IMR-90 (cell line): ENCODE measurements at regions not wholly inside any gene's neighbourhood (a gene's known extent, or its start where the extent isn't known, plus 50 kb on each side); places are given as distances from the start of the nearest gene placed in this dataset.

ENCODE experiments used
- ATAC-seq: fragments of 200-7000 bp; cut with Tn5 transposase; 2 replicates; pipeline ENCODE4 v1.9.1; 2020; ENCODE audit warnings: low read depth, mild to moderate bottlenecking, moderate library complexity
- BruUV-seq: library from RNA; stranded (reverse); fragments of 400-500 nt; replicated peaks from 2 replicates; lab custom pipeline; 2021; lab: Mats Ljungman, UMichigan
- CTCF ChIA-PET: fragments of 300-600 bp; formaldehyde crosslinking; extraction: SDS; loops from one replicate; lab custom pipeline; 2021; ENCODE audit warnings: antibody characterized with exemption; lab: Yijun Ruan, JAX
- POLR2A ChIA-PET: fragments of 300-600 bp; sonication (Branson Sonifier 250); formaldehyde crosslinking; loops from one replicate; lab custom pipeline; 2022; ENCODE audit warnings: antibody characterized with exemption; ENCODE audit not compliant: unreplicated experiment; lab: Charles Lee
- DNase-seq: peaks from one replicate; pipeline ENCODE4 v3.0.0; 2013
- H2AFZ ChIP-seq: replicated peaks from 2 replicates; pipeline ENCODE3; 2013; ENCODE audit warnings: low read length, mild to moderate bottlenecking; ENCODE audit not compliant: poor library complexity
- H2AK5ac ChIP-seq: 2 replicates; pipeline ENCODE4 v1.6.1; 2013; ENCODE audit warnings: low read depth, low read length, inconsistent platforms
- H2AK9ac ChIP-seq: replicated peaks from 2 replicates; pipeline ENCODE3; 2013; ENCODE audit warnings: mild to moderate bottlenecking, low read depth, low read length, moderate library complexity; ENCODE audit not compliant: poor library complexity
- H2BK120ac ChIP-seq: 2 replicates; pipeline ENCODE4 v1.6.1; 2013; ENCODE audit warnings: low read depth, low read length, inconsistent platforms
- H2BK15ac ChIP-seq: 3 replicates; pipeline ENCODE4 v1.6.1; 2013; ENCODE audit warnings: low read depth, low read length, inconsistent platforms
- H2BK20ac ChIP-seq: 2 replicates; pipeline ENCODE4 v1.6.1; 2013; ENCODE audit warnings: low read depth, mild to moderate bottlenecking, inconsistent platforms, low read length, moderate library complexity
- H2BK5ac ChIP-seq: 2 replicates; pipeline ENCODE4 v1.6.1; 2013; ENCODE audit warnings: mild to moderate bottlenecking, low read depth, low read length, inconsistent platforms; ENCODE audit not compliant: poor library complexity, severe bottlenecking
- H3K14ac ChIP-seq: replicated peaks from 2 replicates; pipeline ENCODE4 v1.6.1; 2013; ENCODE audit warnings: low read depth, low read length, inconsistent platforms
- H3K18ac ChIP-seq: 2 replicates; pipeline ENCODE4 v1.6.1; 2013; ENCODE audit warnings: low read depth, low read length, control low read depth
- H3K23ac ChIP-seq: 2 replicates; pipeline ENCODE4 v1.6.1; 2013; ENCODE audit warnings: low read depth, low read length, inconsistent platforms
- H3K27ac ChIP-seq: 2 replicates; pipeline ENCODE4 v1.5.1; 2013; ENCODE audit warnings: mild to moderate bottlenecking, control low read depth, low read length; ENCODE audit not compliant: insufficient read depth
- H3K27me3 ChIP-seq: 2 replicates; pipeline ENCODE4 v1.6.1; 2013; ENCODE audit warnings: low read length; ENCODE audit not compliant: control insufficient read depth, insufficient read depth
- H3K36me3 ChIP-seq: 2 replicates; pipeline ENCODE4 v1.6.1; 2013; ENCODE audit warnings: low read length, mixed read lengths; ENCODE audit not compliant: control insufficient read depth, insufficient read depth
- H3K4ac ChIP-seq: 2 replicates; pipeline ENCODE4 v1.6.1; 2013; ENCODE audit warnings: low read depth, low read length, inconsistent platforms
- H3K4me1 ChIP-seq: 2 replicates; pipeline ENCODE4 v1.6.1; 2013; ENCODE audit warnings: low read length, mixed read lengths; ENCODE audit not compliant: control insufficient read depth, insufficient read depth
- H3K4me2 ChIP-seq: 2 replicates; pipeline ENCODE4 v1.6.1; 2013; ENCODE audit warnings: low read depth, mild to moderate bottlenecking, control low read depth, low read length, moderate library complexity
- H3K4me3 ChIP-seq: 2 replicates; pipeline ENCODE4 v1.5.1; 2013; ENCODE audit warnings: low read depth, mild to moderate bottlenecking, control low read depth, low read length, moderate library complexity; ENCODE audit not compliant: insufficient read depth
- H3K56ac ChIP-seq: 2 replicates; pipeline ENCODE4 v1.6.1; 2013; ENCODE audit warnings: low read length, inconsistent platforms; ENCODE audit not compliant: insufficient read depth; ENCODE audit errors: extremely low read depth
- H3K79me1 ChIP-seq, 2 experiments: 2 replicates each; pipeline ENCODE4 v1.6.1; 2013; ENCODE audit warnings: low read length in 2 of 2, inconsistent platforms in 1 of 2, low read depth in 1 of 2
- H3K9ac ChIP-seq: 2 replicates; pipeline ENCODE4 v1.6.1; 2013; ENCODE audit warnings: low read depth, low read length, control low read depth
- H3K9me1 ChIP-seq: 2 replicates; pipeline ENCODE4 v1.6.1; 2013; ENCODE audit warnings: low read length, inconsistent platforms; ENCODE audit not compliant: insufficient read depth
- H3K9me3 ChIP-seq: 2 replicates; pipeline ENCODE4 v1.6.1; 2013; ENCODE audit warnings: low read length; ENCODE audit not compliant: control insufficient read depth, insufficient read depth
- H4K20me1 ChIP-seq: 2 replicates; pipeline ENCODE4 v1.6.1; 2013; ENCODE audit warnings: low read length, inconsistent platforms; ENCODE audit not compliant: insufficient read depth
- H4K5ac ChIP-seq: 2 replicates; pipeline ENCODE4 v1.6.1; 2013; ENCODE audit warnings: mild to moderate bottlenecking, low read depth, low read length, control low read depth
- H4K8ac ChIP-seq, 2 experiments: 2 replicates each; pipeline ENCODE4 v1.6.1; 2013; ENCODE audit warnings: low read depth in 2 of 2, low read length in 2 of 2, control low read depth in 1 of 2, inconsistent platforms in 1 of 2
- H4K91ac ChIP-seq: 2 replicates; pipeline ENCODE4 v1.6.1; 2013; ENCODE audit warnings: low read depth, low read length, inconsistent platforms; ENCODE audit not compliant: insufficient read depth
- NFE2L2 ChIP-seq: fragments of 150-350 bp; IDR thresholded peaks from 2 replicates; pipeline ENCODE4 v1.6.1; 2016; ENCODE audit warnings: low read depth, mild to moderate bottlenecking, low read length
- RAD21 ChIP-seq: IDR thresholded peaks from 2 replicates; pipeline ENCODE4 v1.6.1; 2012; ENCODE audit warnings: low read length, improper control_type of control experiment
- SMC3 ChIP-seq: fragments of 150-350 bp; IDR thresholded peaks from 2 replicates; pipeline ENCODE4 v1.6.1; 2016; ENCODE audit warnings: low read depth, mild to moderate bottlenecking, antibody characterized with exemption, low read length, moderate library complexity
- WGBS, 2 experiments: methylation state at CpG; one replicate each; pipeline versions ENCODE4 v1.1.5 to v1.1.7; 2013; ENCODE audit warnings: missing lambda C conversion rate in 2 of 2; ENCODE audit not compliant: insufficient read length in 1 of 2; ENCODE audit errors: extremely low coverage in 2 of 2; 5-methylcytosine and 5-hydroxymethylcytosine counted together
- dilution Hi-C: fragments of 300-500 bp; cut with HindIII; formaldehyde crosslinking; loops from one replicate; pipeline ENCODE4 v1.14.3; 2018; ENCODE audit warnings: low sequenced_read_pairs; ENCODE audit not compliant: unreplicated experiment
- in situ Hi-C: fragments of 300-500 bp; cut with MboI; formaldehyde crosslinking; loops from 3 replicates; pipeline ENCODE4 v1.14.3; 2019; ENCODE audit warnings: low sequenced_read_pairs, inconsistent platforms, mixed read lengths
- intact Hi-C: fragments of 100-400 bp; cut with micrococcal nuclease; formaldehyde crosslinking; loops from 2 replicates; pipeline ENCODE4 v1.10.0; 2022
- TF ChIP-seq, protein P1 (sequence below): conservative IDR thresholded peaks from 2 replicates; pipeline ENCODE4 v1.5.1; 2012; ENCODE audit warnings: mild to moderate bottlenecking, low read depth, low read length, improper control_type of control experiment

DNA sequence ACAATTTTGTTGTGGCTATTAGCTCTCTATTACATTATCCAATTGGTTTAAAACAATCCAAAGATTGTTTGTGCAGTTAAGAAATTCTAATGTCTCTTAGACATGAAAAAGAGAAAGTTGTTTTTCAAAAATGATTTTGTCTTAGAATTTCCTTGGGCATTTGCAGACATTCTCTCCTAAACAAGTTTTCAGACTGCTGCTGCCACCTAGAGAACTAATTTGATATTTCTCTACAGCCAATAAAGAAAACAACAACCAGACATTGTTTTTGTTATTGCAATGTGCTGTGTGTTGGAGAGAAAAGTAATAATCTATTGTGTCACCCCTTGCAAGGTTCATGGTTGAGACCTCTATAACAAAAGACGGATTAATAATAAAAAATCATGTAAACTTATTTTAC, 119.0 kb upstream of the SYT4 start:
- POLR2A ChIA-PET: no interaction called here
- DNase-seq (no peak), ATAC-seq (no peak)
- H2AFZ ChIP-seq: no peak overlapping the region
- H3K4me2 ChIP-seq: no peak overlapping the region
- H4K5ac ChIP-seq: no peak overlapping the region
- H3K14ac ChIP-seq: no peak overlapping the region
- no peak overlapping the region for H2BK120ac ChIP-seq
- no peak overlapping the region for H4K91ac ChIP-seq
- H3K4me1 ChIP-seq: no peaks in the 10 kb centered on the region
- no peak overlapping the region for H2AK5ac ChIP-seq
- H3K79me1 ChIP-seq: no peaks in the 10 kb centered on the region
- H3K23ac ChIP-seq: no peak overlapping the region
- H3K4me3 ChIP-seq: no peak overlapping the region
- H3K56ac ChIP-seq: no peak overlapping the region
- no peaks in the 10 kb centered on the region for H4K20me1 ChIP-seq
- CTCF ChIA-PET: no interaction called here
- TF ChIP-seq SMC3 (no peak), NFE2L2 (no peak), RAD21 (0 out of 2 replicates have a peak, but pooled peaks have one; percentile 10)
- TF ChIP-seq, protein P1, sequence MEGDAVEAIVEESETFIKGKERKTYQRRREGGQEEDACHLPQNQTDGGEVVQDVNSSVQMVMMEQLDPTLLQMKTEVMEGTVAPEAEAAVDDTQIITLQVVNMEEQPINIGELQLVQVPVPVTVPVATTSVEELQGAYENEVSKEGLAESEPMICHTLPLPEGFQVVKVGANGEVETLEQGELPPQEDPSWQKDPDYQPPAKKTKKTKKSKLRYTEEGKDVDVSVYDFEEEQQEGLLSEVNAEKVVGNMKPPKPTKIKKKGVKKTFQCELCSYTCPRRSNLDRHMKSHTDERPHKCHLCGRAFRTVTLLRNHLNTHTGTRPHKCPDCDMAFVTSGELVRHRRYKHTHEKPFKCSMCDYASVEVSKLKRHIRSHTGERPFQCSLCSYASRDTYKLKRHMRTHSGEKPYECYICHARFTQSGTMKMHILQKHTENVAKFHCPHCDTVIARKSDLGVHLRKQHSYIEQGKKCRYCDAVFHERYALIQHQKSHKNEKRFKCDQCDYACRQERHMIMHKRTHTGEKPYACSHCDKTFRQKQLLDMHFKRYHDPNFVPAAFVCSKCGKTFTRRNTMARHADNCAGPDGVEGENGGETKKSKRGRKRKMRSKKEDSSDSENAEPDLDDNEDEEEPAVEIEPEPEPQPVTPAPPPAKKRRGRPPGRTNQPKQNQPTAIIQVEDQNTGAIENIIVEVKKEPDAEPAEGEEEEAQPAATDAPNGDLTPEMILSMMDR: 0 out of 2 replicates have a peak, but pooled peaks have one; percentile 23
- WGBS, 2 experiments: no CpG with 5 or more reads among the region's 1 CpG
- no peak overlapping the region for H3K18ac ChIP-seq
- no peak overlapping the region for H3K4ac ChIP-seq
- intact Hi-C loops: loop anchor here (10.0 kb wide), 1 partner anchor 1091 kb away; no protein-coding TSS in a partner anchor
- no peaks in the 10 kb centered on the region for H3K36me3 ChIP-seq
- no peaks in the 10 kb centered on the region for H3K27me3 ChIP-seq
- in situ Hi-C loops: no loop called here
- H2BK20ac ChIP-seq: no peak overlapping the region
- no peak overlapping the region for H4K8ac ChIP-seq
- H2AK9ac ChIP-seq: no peak overlapping the region
- peaks cover 4% of the 10 kb centered on the region; the same call in 1 of the 2 replicates for H3K9me3 ChIP-seq
- no peak overlapping the region for H2BK15ac ChIP-seq
- dilution Hi-C loops: no loop called here
- no peak overlapping the region for H2BK5ac ChIP-seq
- no peak overlapping the region for H3K9ac ChIP-seq
- no peak overlapping the region for H3K27ac ChIP-seq
- BruUV-seq: no TSS peak
- H3K9me1 ChIP-seq: no peaks in the 10 kb centered on the region
